HepG2 (cell line): ENCODE measurements at regions not wholly inside any gene's neighbourhood (a gene's known extent, or its start where the extent isn't known, plus 50 kb on each side); places are given as distances from the start of the nearest gene placed in this dataset.

Experiments
- ATAC-seq: fragments of 200-7000 bp; cut with Tn5 transposase; 3 replicates; pipeline ENCODE4 v1.9.1; 2020; ENCODE audit warnings: mild to moderate bottlenecking, moderate library complexity
- BruUV-seq: library from RNA; stranded (reverse); fragments of 400-500 nt; replicated peaks from 2 replicates; lab custom pipeline; 2021; lab: Mats Ljungman, UMichigan
- CTCF ChIA-PET: fragments of 300-600 bp; formaldehyde crosslinking; extraction: SDS; loops from one replicate; lab custom pipeline; 2021; ENCODE audit warnings: low total read pairs, inconsistent platforms, low intra/inter-chr PET ratio; lab: Yijun Ruan, JAX
- POLR2A ChIA-PET: fragments of 350-600 bp; sonication (Branson Sonifier 250); formaldehyde crosslinking; loops from one replicate; lab custom pipeline; 2020; ENCODE audit warnings: antibody characterized with exemption, inconsistent platforms; lab: Yijun Ruan, JAX
- DNase-seq: peaks from one replicate; pipeline ENCODE4 v3.0.0-alpha.2; 2015; ENCODE audit warnings: low spot score
- FAIRE-seq: peaks from 3 replicates; lab custom pipeline; 2011; peaks lifted over from hg19 to GRCh38; lab: Jason Lieb, UNC
- H2AFZ ChIP-seq: one replicate; pipeline ENCODE4 v1.6.1; 2011; ENCODE audit warnings: low read length, inconsistent platforms
- H3K27ac ChIP-seq: fragments of 300-600 bp; 3 replicates; pipeline ENCODE4 v1.8.0; 2011; ENCODE audit warnings: mixed run types, mild to moderate bottlenecking, mixed read lengths, low read length, inconsistent platforms; ENCODE audit not compliant: insufficient read depth; ENCODE audit errors: extremely low read length
- H3K27me3 ChIP-seq, 2 experiments: fragments of 200-600 bp in 1 of 2; 2 replicates in 1 of 2; 3 replicates in 1 of 2; pipeline versions ENCODE4 v1.6.0 to v1.8.0; 2011; ENCODE audit warnings: low read length in 2 of 2, mild to moderate bottlenecking in 2 of 2, moderate library complexity in 2 of 2, inconsistent platforms in 1 of 2; ENCODE audit not compliant: insufficient read depth in 2 of 2, control insufficient read depth in 1 of 2
- H3K36me3 ChIP-seq, 2 experiments: fragments of 200-600 bp in 1 of 2; replicated peaks in 1 of 2; 2 replicates in 1 of 2; 3 replicates in 1 of 2; pipeline versions ENCODE4 v1.5.1 to v1.8.0; 2011; ENCODE audit warnings: low read length in 2 of 2, inconsistent platforms in 1 of 2; ENCODE audit not compliant: insufficient read depth in 2 of 2, control insufficient read depth in 1 of 2
- H3K4me1 ChIP-seq: 2 replicates; pipeline ENCODE4 v1.5.1; 2012; ENCODE audit warnings: low read length, inconsistent platforms; ENCODE audit not compliant: insufficient read depth
- H3K4me2 ChIP-seq: 2 replicates; pipeline ENCODE4 v1.6.0; 2011; ENCODE audit warnings: low read depth, low read length, inconsistent platforms
- H3K4me3 ChIP-seq, 3 experiments: fragments of 200-600 bp in 1 of 3; sonication (generic), shearing (Covaris generic) in 1 of 3; replicated peaks in 1 of 3; 2 replicates each; pipeline ENCODE4 v1.5.1; 2011 to 2016; ENCODE audit warnings: low read length in 3 of 3, inconsistent platforms in 2 of 3, low read depth in 2 of 3, mild to moderate bottlenecking in 2 of 3, control low read depth in 1 of 3, mixed read lengths in 1 of 3; ENCODE audit not compliant: insufficient read depth in 1 of 3
- H3K79me2 ChIP-seq: one replicate; pipeline ENCODE4 v1.6.1; 2011; ENCODE audit warnings: low read length, inconsistent platforms; ENCODE audit not compliant: insufficient read depth
- H3K9ac ChIP-seq: 2 replicates; pipeline ENCODE4 v1.6.0; 2011; ENCODE audit warnings: mild to moderate bottlenecking, low read depth, low read length, inconsistent platforms; ENCODE audit not compliant: insufficient read depth
- H3K9me3 ChIP-seq: 2 replicates; pipeline ENCODE4 v1.5.1; 2012; ENCODE audit warnings: mild to moderate bottlenecking, low read length
- H4K20me1 ChIP-seq: 2 replicates; pipeline ENCODE4 v1.6.0; 2011; ENCODE audit warnings: inconsistent platforms, mild to moderate bottlenecking, low read length, moderate library complexity; ENCODE audit not compliant: insufficient read depth
- ASH2L ChIP-seq: fragments of 300-600, 200-600 bp; sonication (generic); IDR thresholded peaks from 2 replicates; pipeline ENCODE4 v1.7.0; 2017; ENCODE audit warnings: low read depth, mild to moderate bottlenecking, moderate library complexity, mixed read lengths, low read length; ENCODE audit not compliant: insufficient read length
- CBX1 ChIP-seq: IDR thresholded peaks from one replicate; pipeline ENCODE4 v1.6.1; 2016; ENCODE audit warnings: antibody characterized with exemption, low read depth
- CC2D1A ChIP-seq: sonication (generic); formaldehyde crosslinking; IDR thresholded peaks from 2 replicates; pipeline ENCODE4 v1.8.1; 2023; ENCODE audit warnings: mild to moderate bottlenecking, missing genetic modification reagents
- GABPA ChIP-seq, 2 experiments: IDR thresholded peaks; 2 replicates each; pipeline ENCODE4 v1.6.1; 2011 to 2016; ENCODE audit warnings: low read depth in 2 of 2, low read length in 1 of 2, missing biosample characterization in 1 of 2, missing genetic modification characterization in 1 of 2
- HES4 ChIP-seq: sonication (generic); formaldehyde crosslinking; IDR thresholded peaks from 2 replicates; pipeline ENCODE4 v1.9.0; 2021; ENCODE audit warnings: mild to moderate bottlenecking, missing genetic modification reagents, borderline replicate concordance
- KAT2B ChIP-seq: fragments of 150-350 bp; IDR thresholded peaks from 2 replicates; pipeline ENCODE4 v1.6.1; 2014; ENCODE audit warnings: low read depth, low read length, borderline replicate concordance
- KLF6 ChIP-seq: IDR thresholded peaks from 2 replicates; pipeline ENCODE4 v1.8.0; 2016; ENCODE audit warnings: missing biosample characterization, missing genetic modification reagents
- KMT2B ChIP-seq: IDR thresholded peaks from 2 replicates; pipeline ENCODE4 v1.6.1; 2016; ENCODE audit warnings: missing genetic modification reagents, missing compliant biosample characterization
- NCOA2 ChIP-seq: sonication (generic); formaldehyde crosslinking; IDR thresholded peaks from 2 replicates; pipeline ENCODE4 v1.8.0; 2022; ENCODE audit warnings: inconsistent platforms
- NR2F1 ChIP-seq, 2 experiments: fragments of 450-650 bp in 1 of 2; formaldehyde crosslinking in 1 of 2; IDR thresholded peaks; 2 replicates each; pipeline versions ENCODE4 v1.5.0 to v1.6.1; 2016 to 2020; ENCODE audit warnings: mild to moderate bottlenecking in 1 of 2, missing compliant biosample characterization in 1 of 2, missing genetic modification reagents in 1 of 2, moderate library complexity in 1 of 2
- POLR2AphosphoS2 ChIP-seq: IDR thresholded peaks from 2 replicates; pipeline ENCODE4 v1.6.1; 2011; ENCODE audit warnings: low read depth, low read length, improper control_type of control experiment
- RBAK ChIP-seq: sonication (generic); formaldehyde crosslinking; IDR thresholded peaks from 2 replicates; pipeline ENCODE4 v1.5.1; 2020; ENCODE audit warnings: mild to moderate bottlenecking, missing genetic modification reagents
- RFX5 ChIP-seq: IDR thresholded peaks from 2 replicates; pipeline ENCODE4 v1.6.1; 2011; ENCODE audit warnings: low read depth, low read length, improper control_type of control experiment
- SATB2 ChIP-seq: sonication (generic); formaldehyde crosslinking; IDR thresholded peaks from 2 replicates; pipeline ENCODE4 v1.5.0; 2020; ENCODE audit warnings: missing genetic modification reagents
- TAF1 ChIP-seq: sonication (generic); formaldehyde crosslinking; IDR thresholded peaks from 2 replicates; pipeline ENCODE4 v1.4.0; 2020; ENCODE audit warnings: missing genetic modification reagents
- ZFP90 ChIP-seq: sonication (generic); formaldehyde crosslinking; IDR thresholded peaks from 2 replicates; pipeline ENCODE4 v1.8.0; 2022; ENCODE audit warnings: missing genetic modification reagents, mild to moderate bottlenecking, inconsistent platforms, borderline replicate concordance
- ZKSCAN5 ChIP-seq: sonication (generic); formaldehyde crosslinking; IDR thresholded peaks from 2 replicates; pipeline ENCODE4 v1.5.1; 2020; ENCODE audit warnings: mild to moderate bottlenecking, missing genetic modification reagents
- ZNF598 ChIP-seq: sonication (generic); formaldehyde crosslinking; IDR thresholded peaks from 2 replicates; pipeline ENCODE4 v1.5.1; 2020; ENCODE audit warnings: mild to moderate bottlenecking, missing genetic modification reagents, borderline replicate concordance
- ZNF713 ChIP-seq: sonication (generic); formaldehyde crosslinking; IDR thresholded peaks from 2 replicates; pipeline ENCODE4 v1.4.0; 2020; ENCODE audit warnings: mild to moderate bottlenecking, missing genetic modification reagents
- WGBS: methylation state at CpG from one replicate; pipeline ENCODE4 v1.1.6; 2017; ENCODE audit warnings: low lambda C conversion rate; 5-methylcytosine and 5-hydroxymethylcytosine counted together
- in situ Hi-C: cut with HindIII; loops from 2 replicates; pipeline ENCODE4 v1.10.0; 2017; ENCODE audit warnings: low pct_unique_long_range_greater_than_20kb; ENCODE audit not compliant: extremely low pct_ligation_motif_present
- intact Hi-C: fragments of 100-400 bp; cut with micrococcal nuclease; formaldehyde crosslinking; loops from one replicate; pipeline ENCODE4 v1.10.0; 2022; ENCODE audit not compliant: unreplicated experiment
- TF ChIP-seq, protein P1 (sequence below): sonication (generic); formaldehyde crosslinking; IDR thresholded peaks from 2 replicates; pipeline ENCODE4 v1.5.0; 2020; ENCODE audit warnings: missing genetic modification reagents, mild to moderate bottlenecking, borderline replicate concordance
- TF ChIP-seq, protein P2 (sequence below): sonication (generic); formaldehyde crosslinking; IDR thresholded peaks from 2 replicates; pipeline ENCODE4 v1.4.0; 2020; ENCODE audit warnings: missing genetic modification reagents, mild to moderate bottlenecking, borderline replicate concordance

DNA sequence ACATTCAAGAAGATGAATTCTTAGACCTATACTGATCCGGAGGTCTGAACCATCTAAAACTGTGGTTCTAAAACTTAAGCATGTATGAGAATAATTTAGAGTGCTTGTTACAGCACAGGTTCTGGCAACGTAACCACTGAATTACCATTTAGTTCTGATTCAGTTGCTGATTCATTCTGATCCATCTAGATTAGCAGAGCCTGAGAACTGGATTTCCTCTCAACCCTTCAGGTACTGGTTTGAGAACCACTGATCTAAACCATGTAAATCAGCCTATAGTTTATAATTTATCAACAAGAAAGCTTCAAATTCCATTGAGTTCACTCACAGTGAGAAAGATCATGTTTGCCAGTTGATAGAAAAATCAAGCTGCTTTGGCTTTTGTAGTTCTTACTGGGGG is 1001.1 kb upstream of the EPHA6 start:
- intact Hi-C loops = no loop called here
- POLR2A ChIA-PET = no interaction called here

DNA sequence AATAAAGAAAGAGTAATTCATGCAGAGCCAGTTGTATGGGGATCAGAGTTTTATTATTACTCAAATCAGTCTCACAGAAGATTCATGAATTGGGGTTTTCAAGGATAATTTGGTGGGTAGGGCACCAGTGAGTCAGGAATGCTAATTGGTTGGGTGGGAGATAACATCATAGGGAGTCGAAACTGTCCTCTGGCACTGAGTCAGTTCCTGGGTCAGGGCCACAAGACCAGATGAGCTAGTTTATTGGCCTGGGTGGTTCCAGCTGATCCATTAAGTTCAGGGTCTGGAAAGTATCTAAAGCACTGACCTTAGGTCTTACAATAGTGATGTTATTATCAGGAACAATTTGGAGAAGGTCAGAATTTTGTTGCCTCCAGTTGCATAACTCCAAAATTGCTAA is 998.6 kb upstream of the EPHA6 start:
- intact Hi-C loops = no loop called here
- Histone ChIP-seq H3K9ac (no peak overlapping the region), H4K20me1 (no peaks in the 10 kb centered on the region), H3K4me3 (no peak overlapping the region), H2AFZ (no peak overlapping the region), H3K27me3 (no peaks in the 10 kb centered on the region), H3K4me1 (peaks cover under 1% of the 10 kb centered on the region; the same call in 1 of the 2 replicates), H3K4me2 (no peak overlapping the region), H3K36me3 (no peaks in the 10 kb centered on the region), H3K9me3 (no peaks in the 10 kb centered on the region), H3K79me2 (no peaks in the 10 kb centered on the region), H3K27ac (no peak overlapping the region)
- CTCF ChIA-PET = no interaction called here
- 0% methylated on average over 1 of the region's 1 CpG for WGBS
- TF ChIP-seq, protein P1, sequence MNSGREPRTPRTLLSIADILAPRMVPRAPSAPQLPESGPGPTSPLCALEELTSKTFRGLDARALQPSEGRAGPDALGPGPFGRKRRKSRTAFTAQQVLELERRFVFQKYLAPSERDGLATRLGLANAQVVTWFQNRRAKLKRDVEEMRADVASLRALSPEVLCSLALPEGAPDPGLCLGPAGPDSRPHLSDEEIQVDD = no peak
- TF ChIP-seq, protein P2, sequence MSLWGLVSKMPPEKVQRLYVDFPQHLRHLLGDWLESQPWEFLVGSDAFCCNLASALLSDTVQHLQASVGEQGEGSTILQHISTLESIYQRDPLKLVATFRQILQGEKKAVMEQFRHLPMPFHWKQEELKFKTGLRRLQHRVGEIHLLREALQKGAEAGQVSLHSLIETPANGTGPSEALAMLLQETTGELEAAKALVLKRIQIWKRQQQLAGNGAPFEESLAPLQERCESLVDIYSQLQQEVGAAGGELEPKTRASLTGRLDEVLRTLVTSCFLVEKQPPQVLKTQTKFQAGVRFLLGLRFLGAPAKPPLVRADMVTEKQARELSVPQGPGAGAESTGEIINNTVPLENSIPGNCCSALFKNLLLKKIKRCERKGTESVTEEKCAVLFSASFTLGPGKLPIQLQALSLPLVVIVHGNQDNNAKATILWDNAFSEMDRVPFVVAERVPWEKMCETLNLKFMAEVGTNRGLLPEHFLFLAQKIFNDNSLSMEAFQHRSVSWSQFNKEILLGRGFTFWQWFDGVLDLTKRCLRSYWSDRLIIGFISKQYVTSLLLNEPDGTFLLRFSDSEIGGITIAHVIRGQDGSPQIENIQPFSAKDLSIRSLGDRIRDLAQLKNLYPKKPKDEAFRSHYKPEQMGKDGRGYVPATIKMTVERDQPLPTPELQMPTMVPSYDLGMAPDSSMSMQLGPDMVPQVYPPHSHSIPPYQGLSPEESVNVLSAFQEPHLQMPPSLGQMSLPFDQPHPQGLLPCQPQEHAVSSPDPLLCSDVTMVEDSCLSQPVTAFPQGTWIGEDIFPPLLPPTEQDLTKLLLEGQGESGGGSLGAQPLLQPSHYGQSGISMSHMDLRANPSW (CRISPR knock-in tag) = no peak
- ATAC-seq (no peak), FAIRE-seq (no peak), DNase-seq (no peak)
- BruUV-seq = no TSS peak
- in situ Hi-C loops = no loop called here
- POLR2A ChIA-PET = no interaction called here

More for the DNA sequence above, 1001.1 kb upstream of the EPHA6 start:
- no TSS peak for BruUV-seq
- Histone ChIP-seq H3K4me2 (no peak overlapping the region), H3K36me3 (no peaks in the 10 kb centered on the region), H3K9ac (no peak overlapping the region), H3K4me1 (peaks cover 6% of the 10 kb centered on the region; the same call in 1 of the 2 replicates), H4K20me1 (no peaks in the 10 kb centered on the region), H3K79me2 (no peaks in the 10 kb centered on the region), H3K27me3 (no peaks in the 10 kb centered on the region), H2AFZ (no peak overlapping the region), H3K4me3 (no peak overlapping the region), H3K27ac (no peak overlapping the region), H3K9me3 (no peaks in the 10 kb centered on the region)
- no peak for ATAC-seq
- FAIRE-seq = no peak
- CTCF ChIA-PET = no interaction called here
- DNase-seq = no peak
- WGBS = 28% methylated on average over 2 of the region's 2 CpGs
- in situ Hi-C loops = no loop called here
- TF ChIP-seq KAT2B (no peak), RBAK (CRISPR knock-in tag) (no peak), CBX1 (no peak), NR2F1 (CRISPR knock-in tag; IDR thresholded peaks at IDR 0.05) (no peak), POLR2AphosphoS2 (no peak), KMT2B (CRISPR knock-in tag) (no peak), ZNF598 (no peak), ZKSCAN5 (no peak), CC2D1A (no peak), ZNF713 (CRISPR knock-in tag) (no peak), ZFP90 (CRISPR knock-in tag) (no peak), KLF6 (CRISPR knock-in tag) (no peak), RFX5 (no peak), NCOA2 (no peak), SATB2 (no peak), HES4 (CRISPR knock-in tag) (no peak), GABPA (IDR thresholded peaks at IDR 0.05; ENCODE audit: low read depth, low read length) (no peak), GABPA (CRISPR knock-in tag; IDR thresholded peaks at IDR 0.05; ENCODE audit: low read depth) (no peak), ASH2L (no peak), TAF1 (CRISPR knock-in tag) (no peak)
